ENCODE measurements at regions not wholly inside any gene's neighbourhood (a gene's known extent, or its start where the extent isn't known, plus 50 kb on each side); places are given as distances from the start of the nearest gene placed in this dataset.
"Not testable (repeated sequence)": the region's sequence is repeated elsewhere in the genome, so short reads cannot be mapped to it uniquely, and the experiment has no call there.

DNA sequence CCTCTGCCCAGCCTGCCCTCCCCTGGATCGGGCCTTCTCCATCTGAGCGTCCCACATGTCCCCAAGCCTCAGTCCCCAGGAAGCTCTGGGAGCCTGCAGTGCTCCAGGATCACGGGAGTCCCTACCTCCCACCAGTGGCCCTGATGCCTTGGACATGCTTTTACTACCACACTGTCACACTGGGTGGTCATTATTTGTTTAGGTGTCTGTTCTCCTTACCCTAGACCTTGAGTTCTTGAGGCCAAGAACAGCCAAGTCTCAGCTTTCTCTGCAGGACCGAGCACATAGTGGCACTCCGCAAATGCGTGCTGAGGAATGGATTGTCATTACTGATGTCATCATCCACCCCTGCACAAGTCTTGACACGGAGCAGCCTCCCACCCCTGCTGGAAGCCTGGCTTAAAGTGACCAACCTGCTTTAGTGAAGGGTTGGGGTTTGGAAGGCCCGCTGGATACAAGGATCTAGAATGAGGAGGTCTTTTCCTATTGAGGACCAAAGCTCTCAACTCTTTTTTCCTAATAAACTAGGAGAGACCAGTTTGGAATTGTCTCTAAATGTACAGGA, 132.9 kb upstream of the CRHR1 start:
- H3K27me3 Mint-ChIP-seq, result no peaks in the 10 kb centered on the region
- no peaks in the 10 kb centered on the region for H3K36me3 Mint-ChIP-seq (ENCODE audit: low read depth)
- peaks cover 8% of the 10 kb centered on the region for H3K4me1 Mint-ChIP-seq (ENCODE audit: low read depth)
- no peaks in the 10 kb centered on the region for H3K9me3 Mint-ChIP-seq
- H3K27ac Mint-ChIP-seq, result no peak overlapping the region
- no peak overlapping the region for H3K4me3 Mint-ChIP-seq
- DNase-seq, result no peak

- H3K36me3 Mint-ChIP-seq (ENCODE audit: low read depth), result no peaks in the 10 kb centered on the region
- no peaks in the 10 kb centered on the region for H3K27me3 Mint-ChIP-seq
- no peak overlapping the region for H3K27ac Mint-ChIP-seq
- H3K4me1 Mint-ChIP-seq (ENCODE audit: low read depth), result no peaks in the 10 kb centered on the region
- no peak for DNase-seq
- no peak overlapping the region for H3K4me3 Mint-ChIP-seq
- no peaks in the 10 kb centered on the region for H3K9me3 Mint-ChIP-seq
Observed at GRCh38 chr17:45653616-45654015, 130.5 kb upstream of the CRHR1 start.

DNA sequence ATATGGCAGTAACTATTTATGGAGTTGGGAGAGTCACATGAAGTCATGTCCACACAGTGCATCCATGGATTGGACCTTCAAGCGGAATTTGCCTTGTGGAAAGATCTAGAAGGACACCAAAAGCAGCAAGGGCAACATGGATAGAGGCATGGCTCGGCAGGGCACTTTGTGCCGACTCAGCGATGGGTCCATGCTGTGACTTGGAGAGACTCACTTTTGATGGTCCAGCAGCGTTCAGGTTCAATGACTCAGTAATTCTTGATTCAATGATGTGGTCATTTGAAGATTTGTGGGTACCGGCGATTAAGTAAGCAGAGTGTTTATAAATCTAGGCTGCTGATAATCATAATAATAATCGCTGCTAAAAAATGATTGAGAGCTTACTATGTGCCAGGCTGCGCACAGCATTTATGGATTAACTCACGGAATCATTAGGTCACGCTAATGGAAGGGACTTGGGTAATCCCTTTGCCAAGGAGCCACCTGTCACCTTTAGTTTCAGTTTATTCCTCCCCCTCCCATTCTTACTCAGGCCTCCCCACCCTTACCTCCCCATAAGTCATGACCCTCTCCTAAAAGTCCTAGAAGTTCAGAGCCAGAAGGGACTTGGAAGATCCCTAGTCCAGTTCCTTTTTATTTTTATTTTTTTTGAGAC, 127.5 kb upstream of the CRHR1 start:
- H3K4me3 Mint-ChIP-seq, result no peak overlapping the region
- DNase-seq, result no peak
- no peaks in the 10 kb centered on the region for H3K4me1 Mint-ChIP-seq (ENCODE audit: low read depth)
- no peak overlapping the region for H3K27ac Mint-ChIP-seq
- peaks cover 13% of the 10 kb centered on the region for H3K27me3 Mint-ChIP-seq
- no peaks in the 10 kb centered on the region for H3K36me3 Mint-ChIP-seq (ENCODE audit: low read depth)
- H3K9me3 Mint-ChIP-seq, result no peaks in the 10 kb centered on the region

- Mint-ChIP-seq H3K27ac (no peak overlapping the region), H3K9me3 (no peaks in the 10 kb centered on the region), H3K27me3 (peaks cover 26% of the 10 kb centered on the region), H3K36me3 (ENCODE audit: low read depth) (no peaks in the 10 kb centered on the region), H3K4me3 (no peak overlapping the region), H3K4me1 (ENCODE audit: low read depth) (no peaks in the 10 kb centered on the region)
- DNase-seq, result no peak
Observed at GRCh38 chr17:45660474-45660873, 123.6 kb upstream of the CRHR1 start.

DNA sequence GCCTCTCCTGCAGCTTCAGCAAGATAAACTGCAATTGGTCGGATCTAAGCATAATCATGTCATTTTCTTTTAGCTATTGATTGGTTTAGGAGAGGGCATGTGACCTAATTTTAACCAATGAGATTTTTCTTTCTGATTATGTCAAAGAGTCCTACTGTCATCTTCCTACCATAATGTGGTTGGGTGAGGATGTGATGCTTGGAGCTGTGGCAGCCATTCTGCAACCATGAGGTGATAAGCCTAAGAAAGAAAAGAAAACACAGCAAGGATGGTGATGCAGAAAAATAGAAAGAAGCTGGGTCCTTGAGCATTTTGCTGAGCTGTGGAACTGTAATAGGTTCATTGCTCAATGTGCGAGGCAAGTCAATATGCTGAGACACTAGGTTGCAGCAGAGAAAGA, 121.7 kb upstream of the CRHR1 start:
- Mint-ChIP-seq H3K4me1 (ENCODE audit: low read depth) (no peaks in the 10 kb centered on the region), H3K36me3 (ENCODE audit: low read depth) (no peaks in the 10 kb centered on the region), H3K4me3 (no peak overlapping the region), H3K27ac (no peak overlapping the region), H3K9me3 (no peaks in the 10 kb centered on the region), H3K27me3 (peaks cover 26% of the 10 kb centered on the region)
- no peak for DNase-seq

DNA sequence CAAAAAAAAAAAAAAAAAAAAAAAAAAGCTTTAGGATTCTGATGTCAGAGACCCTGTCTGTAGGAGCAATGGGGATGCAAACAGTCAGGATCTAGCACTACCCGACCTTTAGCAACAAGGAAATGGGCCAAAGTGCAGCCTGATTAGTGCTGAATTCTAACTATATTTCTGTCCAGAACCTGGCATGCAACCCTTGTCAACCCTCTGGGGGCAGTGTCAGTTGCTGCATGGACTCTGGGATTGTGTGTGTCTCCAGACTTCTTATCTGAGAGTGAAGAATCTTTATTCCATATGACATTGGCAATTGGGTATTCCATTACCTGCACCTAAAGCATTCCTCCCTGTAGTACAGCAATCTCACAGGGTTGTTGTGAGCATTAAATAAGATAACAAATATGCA, 120.3 kb upstream of the CRHR1 start:
- H3K27me3 Mint-ChIP-seq, result peaks cover 31% of the 10 kb centered on the region
- no peak overlapping the region for H3K27ac Mint-ChIP-seq
- no peak overlapping the region for H3K4me3 Mint-ChIP-seq
- no peaks in the 10 kb centered on the region for H3K4me1 Mint-ChIP-seq (ENCODE audit: low read depth)
- no peak for DNase-seq
- H3K9me3 Mint-ChIP-seq, result no peaks in the 10 kb centered on the region
- no peaks in the 10 kb centered on the region for H3K36me3 Mint-ChIP-seq (ENCODE audit: low read depth)

DNA sequence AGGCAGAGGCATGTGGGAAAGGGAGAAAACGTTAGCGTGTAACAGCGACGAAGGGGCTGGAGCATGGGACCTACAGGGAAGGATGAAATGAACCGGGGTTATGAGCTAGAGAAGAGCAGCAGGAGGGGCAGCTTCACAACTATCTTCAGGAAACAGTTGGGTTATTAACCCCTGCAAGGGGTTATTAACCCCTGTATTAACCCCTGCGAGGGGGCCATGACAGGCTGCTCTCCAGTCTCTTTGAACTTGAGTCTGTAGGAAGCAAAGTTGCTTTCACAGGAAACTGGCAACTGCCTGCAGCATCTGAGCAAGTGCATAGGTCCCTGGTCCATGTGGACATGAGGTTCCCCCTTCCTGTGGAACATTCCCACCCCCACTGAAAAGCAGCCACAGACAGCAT, 119.2 kb upstream of the CRHR1 start:
- H3K9me3 Mint-ChIP-seq, result no peaks in the 10 kb centered on the region
- no peak overlapping the region for H3K27ac Mint-ChIP-seq
- DNase-seq, result no peak
- no peaks in the 10 kb centered on the region for H3K4me1 Mint-ChIP-seq (ENCODE audit: low read depth)
- H3K36me3 Mint-ChIP-seq (ENCODE audit: low read depth), result no peaks in the 10 kb centered on the region
- no peak overlapping the region for H3K4me3 Mint-ChIP-seq
- peaks cover 30% of the 10 kb centered on the region for H3K27me3 Mint-ChIP-seq

DNA sequence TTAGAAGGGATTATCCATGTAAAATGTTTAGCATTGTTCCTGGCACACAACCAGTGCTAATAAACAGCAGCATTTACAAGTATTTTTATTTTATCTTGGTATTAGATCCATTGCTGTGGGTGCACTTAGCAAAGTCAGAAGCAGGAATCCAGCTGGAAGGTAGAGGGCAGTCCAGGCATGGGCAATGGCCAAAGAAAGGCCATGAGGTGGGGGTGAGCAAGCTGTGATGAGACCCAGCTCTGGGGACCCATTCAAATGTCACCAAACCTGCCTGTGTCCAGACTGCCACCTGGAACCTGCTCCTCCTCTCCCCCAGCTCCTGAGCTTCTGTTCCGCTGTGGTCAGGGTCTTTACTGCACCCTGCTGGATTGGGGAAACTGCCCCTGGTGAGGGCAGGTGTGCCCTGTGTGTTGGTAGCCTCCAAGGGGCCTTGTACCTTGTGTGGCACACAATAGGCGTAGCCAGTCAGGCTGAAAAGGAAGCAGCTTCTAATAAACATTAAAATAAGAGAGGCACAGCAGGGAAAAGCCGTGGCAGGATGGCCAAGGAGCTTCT, 118.0 kb upstream of the CRHR1 start:
- Mint-ChIP-seq H3K27ac (no peak overlapping the region), H3K4me1 (ENCODE audit: low read depth) (no peaks in the 10 kb centered on the region), H3K27me3 (peaks cover 25% of the 10 kb centered on the region), H3K36me3 (ENCODE audit: low read depth) (no peaks in the 10 kb centered on the region), H3K4me3 (no peak overlapping the region), H3K9me3 (no peaks in the 10 kb centered on the region)
- DNase-seq, result no peak

DNA sequence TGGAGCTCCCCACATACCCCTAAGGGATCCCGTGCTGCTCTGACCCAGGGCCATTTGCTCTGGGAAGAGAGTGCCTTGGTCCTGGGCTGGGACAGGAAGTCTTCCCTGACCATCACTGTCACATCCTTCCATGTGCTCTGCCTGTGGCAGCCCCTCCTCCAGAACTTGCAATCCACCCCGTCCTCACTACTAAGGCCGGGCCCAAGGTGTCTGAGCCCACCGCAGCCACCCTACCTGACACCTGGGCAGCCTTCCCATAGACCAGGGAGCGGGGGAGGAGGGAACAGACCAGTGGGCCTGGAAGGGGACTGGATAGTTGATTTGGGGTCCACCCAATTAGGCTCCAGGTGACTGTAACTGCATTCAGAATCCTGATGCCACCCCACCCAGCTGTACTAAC, 117.5 kb upstream of the CRHR1 start:
- H3K27ac Mint-ChIP-seq, result no peak overlapping the region
- H3K36me3 Mint-ChIP-seq (ENCODE audit: low read depth), result no peaks in the 10 kb centered on the region
- no peak for DNase-seq
- H3K4me3 Mint-ChIP-seq, result no peak overlapping the region
- H3K4me1 Mint-ChIP-seq (ENCODE audit: low read depth), result no peaks in the 10 kb centered on the region
- H3K27me3 Mint-ChIP-seq, result peaks cover 20% of the 10 kb centered on the region
- no peaks in the 10 kb centered on the region for H3K9me3 Mint-ChIP-seq

DNA sequence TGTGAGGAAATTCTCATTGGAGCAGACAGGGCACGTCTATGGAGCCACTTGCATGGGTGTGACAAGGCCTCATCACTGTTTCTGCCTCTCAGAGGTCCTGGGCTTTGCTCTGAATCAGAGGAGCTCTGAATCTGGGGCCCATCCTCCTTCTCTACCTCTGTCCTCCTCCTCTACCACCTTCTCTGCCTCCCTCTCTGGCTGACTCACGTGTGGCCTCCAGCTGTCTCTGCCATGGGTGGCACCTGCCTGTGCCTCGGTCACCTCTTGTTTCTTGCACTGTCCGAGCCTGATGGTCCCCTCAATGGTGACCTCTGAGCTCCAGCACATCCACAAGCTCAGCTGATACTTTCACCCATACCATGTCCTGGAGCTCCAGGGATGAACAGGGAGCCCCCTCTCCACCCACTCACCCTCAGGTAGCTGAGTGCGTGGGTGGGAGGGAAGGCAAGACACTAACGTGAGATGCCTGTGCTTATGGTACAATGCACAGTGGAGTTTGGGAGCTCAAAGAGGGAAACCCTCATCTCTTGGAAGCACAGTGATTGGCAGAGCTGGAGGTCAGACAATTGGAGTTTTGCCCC, 116.4 kb upstream of the CRHR1 start:
- peaks cover 11% of the 10 kb centered on the region for H3K27me3 Mint-ChIP-seq
- H3K9me3 Mint-ChIP-seq, result no peaks in the 10 kb centered on the region
- DNase-seq, result no peak
- no peak overlapping the region for H3K4me3 Mint-ChIP-seq
- H3K4me1 Mint-ChIP-seq (ENCODE audit: low read depth), result no peaks in the 10 kb centered on the region
- no peaks in the 10 kb centered on the region for H3K36me3 Mint-ChIP-seq (ENCODE audit: low read depth)
- H3K27ac Mint-ChIP-seq, result no peak overlapping the region

DNA sequence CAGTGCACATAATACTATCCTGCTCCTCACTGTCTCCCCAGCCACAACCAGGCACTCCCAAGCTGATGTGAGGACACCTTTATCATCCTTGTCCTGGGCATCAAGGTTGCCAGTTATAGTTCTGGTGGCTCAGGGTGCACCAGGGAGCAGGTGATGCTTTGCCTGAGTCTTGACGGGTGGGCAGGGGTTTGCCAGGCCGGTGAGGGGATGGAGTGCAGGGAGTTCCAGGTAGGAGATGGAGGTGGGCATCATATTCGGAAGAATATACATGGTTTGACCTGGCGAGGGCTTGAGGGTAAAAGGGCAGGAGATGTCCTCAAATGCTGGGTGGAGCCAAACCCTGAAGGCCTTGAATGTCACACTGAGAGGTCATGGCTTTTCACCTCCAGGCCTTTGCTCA, 115.8 kb upstream of the CRHR1 start:
- DNase-seq, result no peak
- Mint-ChIP-seq H3K27me3 (peaks cover 7% of the 10 kb centered on the region), H3K4me3 (no peak overlapping the region), H3K9me3 (no peaks in the 10 kb centered on the region), H3K36me3 (ENCODE audit: low read depth) (no peaks in the 10 kb centered on the region), H3K4me1 (ENCODE audit: low read depth) (no peaks in the 10 kb centered on the region), H3K27ac (no peak overlapping the region)

GRCh38 chr17:45672301-45672700, 111.8 kb upstream of the CRHR1 start:
- Mint-ChIP-seq H3K4me3 (no peak overlapping the region), H3K36me3 (ENCODE audit: low read depth) (no peaks in the 10 kb centered on the region), H3K4me1 (ENCODE audit: low read depth) (no peaks in the 10 kb centered on the region), H3K27me3 (peaks cover 6% of the 10 kb centered on the region), H3K9me3 (no peaks in the 10 kb centered on the region), H3K27ac (no peak overlapping the region)
- DNase-seq, result no peak

GRCh38 chr17:45672792-45673191, 111.3 kb upstream of the CRHR1 start:
- H3K4me3 Mint-ChIP-seq, result no peak overlapping the region
- no peaks in the 10 kb centered on the region for H3K9me3 Mint-ChIP-seq
- H3K36me3 Mint-ChIP-seq (ENCODE audit: low read depth), result no peaks in the 10 kb centered on the region
- no peaks in the 10 kb centered on the region for H3K4me1 Mint-ChIP-seq (ENCODE audit: low read depth)
- no peak overlapping the region for H3K27ac Mint-ChIP-seq
- DNase-seq, result no peak
- H3K27me3 Mint-ChIP-seq, result peaks cover 3% of the 10 kb centered on the region

- H3K36me3 Mint-ChIP-seq (ENCODE audit: low read depth); H3K9me3 Mint-ChIP-seq; H3K4me3 Mint-ChIP-seq: not testable (repeated sequence)
Observed at GRCh38 chr17:45673759-45674158, 110.4 kb upstream of the CRHR1 start.

DNA sequence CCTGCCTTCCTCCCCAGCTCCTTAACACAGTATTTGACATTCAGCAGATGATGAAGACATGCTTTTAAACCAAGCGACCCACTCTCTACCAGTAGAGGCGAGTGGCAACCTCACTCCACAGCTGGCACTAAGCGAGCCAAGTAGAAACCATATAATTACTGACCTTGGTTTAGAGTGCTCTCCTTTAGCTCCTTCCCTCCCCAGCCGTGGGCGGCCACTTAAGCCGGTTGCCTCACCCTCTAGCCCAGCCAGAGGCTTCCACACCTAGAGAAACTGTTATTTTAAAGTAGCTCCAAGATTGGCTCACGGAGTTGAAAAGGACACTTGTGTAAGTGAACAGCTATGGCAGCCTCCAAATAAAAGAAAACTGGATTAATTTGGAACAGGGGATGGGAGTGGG, 109.1 kb upstream of the CRHR1 start:
- Mint-ChIP-seq H3K27ac (no peak overlapping the region), H3K4me1 (ENCODE audit: low read depth) (no peaks in the 10 kb centered on the region), H3K36me3 (ENCODE audit: low read depth) (no peaks in the 10 kb centered on the region), H3K4me3 (no peak overlapping the region), H3K27me3 (peaks cover 12% of the 10 kb centered on the region), H3K9me3 (no peaks in the 10 kb centered on the region)
- DNase-seq, result no peak

More at GRCh38 chr17:45673759-45674158, 110.4 kb upstream of the CRHR1 start:
- not testable (repeated sequence) for DNase-seq; H3K4me1 Mint-ChIP-seq (ENCODE audit: low read depth); H3K27ac Mint-ChIP-seq; H3K27me3 Mint-ChIP-seq
